HEK293 (cell line): ENCODE measurements at regions not wholly inside any gene's neighbourhood (a gene's known extent, or its start where the extent isn't known, plus 50 kb on each side); places are given as distances from the start of the nearest gene placed in this dataset.

ENCODE experiments used
- GFI1B ChIP-seq: fragments of 450-650 bp; formaldehyde crosslinking; IDR thresholded peaks from 2 replicates; pipeline ENCODE4 v1.5.1; 2016; ENCODE audit warnings: missing biosample characterization, missing genetic modification characterization
- GLI4 ChIP-seq: fragments of 450-650 bp; formaldehyde crosslinking; IDR thresholded peaks from 2 replicates; pipeline ENCODE4 v1.5.1; 2016; ENCODE audit warnings: missing biosample characterization, missing genetic modification characterization
- KLF9 ChIP-seq: fragments of 450-650 bp; formaldehyde crosslinking; IDR thresholded peaks from 2 replicates; pipeline ENCODE4 v1.5.1; 2016; ENCODE audit warnings: missing biosample characterization, missing genetic modification characterization, low read depth
- SP2 ChIP-seq: fragments of 450-650 bp; formaldehyde crosslinking; IDR thresholded peaks from 2 replicates; pipeline ENCODE4 v1.5.1; 2016; ENCODE audit warnings: missing biosample characterization, missing genetic modification characterization
- ZNF335 ChIP-seq: fragments of 450-650 bp; formaldehyde crosslinking; conservative IDR thresholded peaks from 2 replicates; pipeline ENCODE4 v1.5.1; 2016; ENCODE audit warnings: missing biosample characterization, missing genetic modification characterization
- ZNF561 ChIP-seq: fragments of 450-650 bp; IDR thresholded peaks from 2 replicates; pipeline ENCODE4 v1.5.1; 2018; ENCODE audit warnings: missing biosample characterization, missing genetic modification characterization, borderline replicate concordance
- TF ChIP-seq, protein P1 (sequence below): fragments of 450-650 bp; formaldehyde crosslinking; IDR thresholded peaks from 2 replicates; pipeline ENCODE4 v1.5.1; 2016; ENCODE audit warnings: missing biosample characterization, missing genetic modification characterization
- TF ChIP-seq, protein P2 (sequence below): fragments of 450-650 bp; IDR thresholded peaks from 2 replicates; pipeline ENCODE4 v1.5.1; 2018; ENCODE audit warnings: missing biosample characterization, mild to moderate bottlenecking, missing genetic modification characterization
- TF ChIP-seq, protein P3 (sequence below): fragments of 450-650 bp; formaldehyde crosslinking; IDR thresholded peaks from 2 replicates; pipeline ENCODE4 v1.5.1; 2016; ENCODE audit warnings: missing biosample characterization, missing genetic modification characterization
- TF ChIP-seq, protein P4 (sequence below): fragments of 450-650 bp; formaldehyde crosslinking; IDR thresholded peaks from 2 replicates; pipeline ENCODE4 v1.5.1; 2017; ENCODE audit warnings: missing biosample characterization, missing genetic modification characterization
- TF ChIP-seq, protein P5 (sequence below): IDR thresholded peaks from 2 replicates; pipeline ENCODE4 v1.6.1; 2011; ENCODE audit warnings: mild to moderate bottlenecking, low read depth, low read length, borderline replicate concordance
- TF ChIP-seq, protein P6 (sequence below): fragments of 450-650 bp; formaldehyde crosslinking; conservative IDR thresholded peaks from 2 replicates; pipeline ENCODE4 v1.5.1; 2016; ENCODE audit warnings: low read depth, missing biosample characterization, missing genetic modification characterization

DNA sequence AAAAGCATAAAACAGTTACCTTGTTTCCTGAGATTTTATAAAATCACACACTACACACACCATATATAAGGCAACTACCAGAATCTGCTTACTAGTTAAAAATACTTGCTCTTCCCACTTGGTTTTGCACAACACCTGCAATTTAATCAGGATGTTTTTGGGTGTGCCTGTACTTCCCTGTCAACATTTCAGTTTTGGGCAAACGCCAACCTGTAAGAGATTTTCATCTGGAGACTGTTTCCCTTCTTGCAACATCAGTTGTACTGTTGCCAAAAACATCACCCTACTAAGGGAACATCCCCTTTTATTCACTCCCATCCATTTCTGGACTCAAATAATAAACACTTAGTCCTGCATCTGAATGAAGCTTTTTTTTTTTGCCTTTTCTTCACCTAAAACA, 172.3 kb downstream of the DUSP6 start:
- TF ChIP-seq, protein P1, sequence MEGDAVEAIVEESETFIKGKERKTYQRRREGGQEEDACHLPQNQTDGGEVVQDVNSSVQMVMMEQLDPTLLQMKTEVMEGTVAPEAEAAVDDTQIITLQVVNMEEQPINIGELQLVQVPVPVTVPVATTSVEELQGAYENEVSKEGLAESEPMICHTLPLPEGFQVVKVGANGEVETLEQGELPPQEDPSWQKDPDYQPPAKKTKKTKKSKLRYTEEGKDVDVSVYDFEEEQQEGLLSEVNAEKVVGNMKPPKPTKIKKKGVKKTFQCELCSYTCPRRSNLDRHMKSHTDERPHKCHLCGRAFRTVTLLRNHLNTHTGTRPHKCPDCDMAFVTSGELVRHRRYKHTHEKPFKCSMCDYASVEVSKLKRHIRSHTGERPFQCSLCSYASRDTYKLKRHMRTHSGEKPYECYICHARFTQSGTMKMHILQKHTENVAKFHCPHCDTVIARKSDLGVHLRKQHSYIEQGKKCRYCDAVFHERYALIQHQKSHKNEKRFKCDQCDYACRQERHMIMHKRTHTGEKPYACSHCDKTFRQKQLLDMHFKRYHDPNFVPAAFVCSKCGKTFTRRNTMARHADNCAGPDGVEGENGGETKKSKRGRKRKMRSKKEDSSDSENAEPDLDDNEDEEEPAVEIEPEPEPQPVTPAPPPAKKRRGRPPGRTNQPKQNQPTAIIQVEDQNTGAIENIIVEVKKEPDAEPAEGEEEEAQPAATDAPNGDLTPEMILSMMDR (tag by site-specific recombination) = no peak
- TF ChIP-seq ZNF561 = no peak
- TF ChIP-seq KLF9 (tag by site-specific recombination) = no peak
- TF ChIP-seq, protein P2, sequence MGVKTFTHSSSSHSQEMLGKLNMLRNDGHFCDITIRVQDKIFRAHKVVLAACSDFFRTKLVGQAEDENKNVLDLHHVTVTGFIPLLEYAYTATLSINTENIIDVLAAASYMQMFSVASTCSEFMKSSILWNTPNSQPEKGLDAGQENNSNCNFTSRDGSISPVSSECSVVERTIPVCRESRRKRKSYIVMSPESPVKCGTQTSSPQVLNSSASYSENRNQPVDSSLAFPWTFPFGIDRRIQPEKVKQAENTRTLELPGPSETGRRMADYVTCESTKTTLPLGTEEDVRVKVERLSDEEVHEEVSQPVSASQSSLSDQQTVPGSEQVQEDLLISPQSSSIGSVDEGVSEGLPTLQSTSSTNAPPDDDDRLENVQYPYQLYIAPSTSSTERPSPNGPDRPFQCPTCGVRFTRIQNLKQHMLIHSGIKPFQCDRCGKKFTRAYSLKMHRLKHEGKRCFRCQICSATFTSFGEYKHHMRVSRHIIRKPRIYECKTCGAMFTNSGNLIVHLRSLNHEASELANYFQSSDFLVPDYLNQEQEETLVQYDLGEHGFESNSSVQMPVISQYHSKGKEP (tag by site-specific recombination) = no peak
- TF ChIP-seq ZNF335 = no peak
- TF ChIP-seq, protein P3, sequence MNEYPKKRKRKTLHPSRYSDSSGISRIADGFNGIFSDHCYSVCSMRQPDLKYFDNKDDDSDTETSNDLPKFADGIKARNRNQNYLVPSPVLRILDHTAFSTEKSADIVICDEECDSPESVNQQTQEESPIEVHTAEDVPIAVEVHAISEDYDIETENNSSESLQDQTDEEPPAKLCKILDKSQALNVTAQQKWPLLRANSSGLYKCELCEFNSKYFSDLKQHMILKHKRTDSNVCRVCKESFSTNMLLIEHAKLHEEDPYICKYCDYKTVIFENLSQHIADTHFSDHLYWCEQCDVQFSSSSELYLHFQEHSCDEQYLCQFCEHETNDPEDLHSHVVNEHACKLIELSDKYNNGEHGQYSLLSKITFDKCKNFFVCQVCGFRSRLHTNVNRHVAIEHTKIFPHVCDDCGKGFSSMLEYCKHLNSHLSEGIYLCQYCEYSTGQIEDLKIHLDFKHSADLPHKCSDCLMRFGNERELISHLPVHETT = no peak
- TF ChIP-seq, protein P4, sequence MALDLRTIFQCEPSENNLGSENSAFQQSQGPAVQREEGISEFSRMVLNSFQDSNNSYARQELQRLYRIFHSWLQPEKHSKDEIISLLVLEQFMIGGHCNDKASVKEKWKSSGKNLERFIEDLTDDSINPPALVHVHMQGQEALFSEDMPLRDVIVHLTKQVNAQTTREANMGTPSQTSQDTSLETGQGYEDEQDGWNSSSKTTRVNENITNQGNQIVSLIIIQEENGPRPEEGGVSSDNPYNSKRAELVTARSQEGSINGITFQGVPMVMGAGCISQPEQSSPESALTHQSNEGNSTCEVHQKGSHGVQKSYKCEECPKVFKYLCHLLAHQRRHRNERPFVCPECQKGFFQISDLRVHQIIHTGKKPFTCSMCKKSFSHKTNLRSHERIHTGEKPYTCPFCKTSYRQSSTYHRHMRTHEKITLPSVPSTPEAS = no peak
- TF ChIP-seq, protein P5, sequence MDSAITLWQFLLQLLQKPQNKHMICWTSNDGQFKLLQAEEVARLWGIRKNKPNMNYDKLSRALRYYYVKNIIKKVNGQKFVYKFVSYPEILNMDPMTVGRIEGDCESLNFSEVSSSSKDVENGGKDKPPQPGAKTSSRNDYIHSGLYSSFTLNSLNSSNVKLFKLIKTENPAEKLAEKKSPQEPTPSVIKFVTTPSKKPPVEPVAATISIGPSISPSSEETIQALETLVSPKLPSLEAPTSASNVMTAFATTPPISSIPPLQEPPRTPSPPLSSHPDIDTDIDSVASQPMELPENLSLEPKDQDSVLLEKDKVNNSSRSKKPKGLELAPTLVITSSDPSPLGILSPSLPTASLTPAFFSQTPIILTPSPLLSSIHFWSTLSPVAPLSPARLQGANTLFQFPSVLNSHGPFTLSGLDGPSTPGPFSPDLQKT = no peak
- TF ChIP-seq GLI4 (tag by site-specific recombination) = no peak
- TF ChIP-seq SP2 (tag by site-specific recombination) = no peak
- no peak for TF ChIP-seq GFI1B
- TF ChIP-seq, protein P6, sequence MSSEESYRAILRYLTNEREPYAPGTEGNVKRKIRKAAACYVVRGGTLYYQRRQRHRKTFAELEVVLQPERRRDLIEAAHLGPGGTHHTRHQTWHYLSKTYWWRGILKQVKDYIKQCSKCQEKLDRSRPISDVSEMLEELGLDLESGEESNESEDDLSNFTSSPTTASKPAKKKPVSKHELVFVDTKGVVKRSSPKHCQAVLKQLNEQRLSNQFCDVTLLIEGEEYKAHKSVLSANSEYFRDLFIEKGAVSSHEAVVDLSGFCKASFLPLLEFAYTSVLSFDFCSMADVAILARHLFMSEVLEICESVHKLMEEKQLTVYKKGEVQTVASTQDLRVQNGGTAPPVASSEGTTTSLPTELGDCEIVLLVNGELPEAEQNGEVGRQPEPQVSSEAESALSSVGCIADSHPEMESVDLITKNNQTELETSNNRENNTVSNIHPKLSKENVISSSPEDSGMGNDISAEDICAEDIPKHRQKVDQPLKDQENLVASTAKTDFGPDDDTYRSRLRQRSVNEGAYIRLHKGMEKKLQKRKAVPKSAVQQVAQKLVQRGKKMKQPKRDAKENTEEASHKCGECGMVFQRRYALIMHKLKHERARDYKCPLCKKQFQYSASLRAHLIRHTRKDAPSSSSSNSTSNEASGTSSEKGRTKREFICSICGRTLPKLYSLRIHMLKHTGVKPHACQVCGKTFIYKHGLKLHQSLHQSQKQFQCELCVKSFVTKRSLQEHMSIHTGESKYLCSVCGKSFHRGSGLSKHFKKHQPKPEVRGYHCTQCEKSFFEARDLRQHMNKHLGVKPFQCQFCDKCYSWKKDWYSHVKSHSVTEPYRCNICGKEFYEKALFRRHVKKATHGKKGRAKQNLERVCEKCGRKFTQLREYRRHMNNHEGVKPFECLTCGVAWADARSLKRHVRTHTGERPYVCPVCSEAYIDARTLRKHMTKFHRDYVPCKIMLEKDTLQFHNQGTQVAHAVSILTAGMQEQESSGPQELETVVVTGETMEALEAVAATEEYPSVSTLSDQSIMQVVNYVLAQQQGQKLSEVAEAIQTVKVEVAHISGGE (tag by site-specific recombination) = no peak
